A673 (cell line): ENCODE measurements at regions not wholly inside any gene's neighbourhood (a gene's known extent, or its start where the extent isn't known, plus 50 kb on each side); places are given as distances from the start of the nearest gene placed in this dataset.

Experiments used
- BruUV-seq: library from RNA; stranded (reverse); fragments of 400-500 nt; replicated peaks from 2 replicates; lab custom pipeline; 2021; lab: Mats Ljungman, UMichigan
- CTCF ChIA-PET: fragments of 300-600 bp; sonication (Branson Sonifier 250); formaldehyde crosslinking; loops from one replicate; lab custom pipeline; 2022; ENCODE audit warnings: antibody characterized with exemption; lab: Charles Lee
- POLR2A ChIA-PET: fragments of 300-600 bp; sonication (Branson Sonifier 250); formaldehyde crosslinking; loops from one replicate; lab custom pipeline; 2022; ENCODE audit warnings: antibody characterized with exemption; ENCODE audit not compliant: low non-redundant PET; lab: Charles Lee
- DNase-seq: peaks from one replicate; pipeline ENCODE4 v3.0.0-alpha.2; 2015; ENCODE audit warnings: low spot score
- H3K27ac ChIP-seq: fragments of 200-600 bp; sonication (generic); 2 replicates; pipeline ENCODE4 v1.5.1; 2016; ENCODE audit warnings: mixed run types, low read depth, mild to moderate bottlenecking, mixed read lengths, antibody characterized with exemption, low read length; ENCODE audit not compliant: poor library complexity, severe bottlenecking
- H3K27me3 ChIP-seq: fragments of 200-600 bp; sonication (generic); replicated peaks from 2 replicates; pipeline ENCODE4 v1.6.1; 2017; ENCODE audit warnings: mixed run types, low read depth, mild to moderate bottlenecking, mixed read lengths, antibody characterized with exemption, low read length; ENCODE audit not compliant: insufficient read depth, poor library complexity
- H3K36me3 ChIP-seq: fragments of 200-600 bp; sonication (generic); 2 replicates; pipeline ENCODE4 v1.6.1; 2016; ENCODE audit warnings: mixed run types, mild to moderate bottlenecking, mixed read lengths, antibody characterized with exemption, low read length; ENCODE audit not compliant: insufficient read depth, poor library complexity, severe bottlenecking
- H3K4me1 ChIP-seq: fragments of 200-600 bp; sonication (generic); 2 replicates; pipeline ENCODE4 v1.6.1; 2017; ENCODE audit warnings: mixed run types, mild to moderate bottlenecking, mixed read lengths, antibody characterized with exemption, low read length; ENCODE audit not compliant: insufficient read depth, poor library complexity, severe bottlenecking
- H3K4me3 ChIP-seq: fragments of 200-600 bp; sonication (generic); 2 replicates; pipeline ENCODE4 v1.5.1; 2016; ENCODE audit warnings: low read depth, mixed run types, mild to moderate bottlenecking, mixed read lengths, low read length; ENCODE audit not compliant: poor library complexity, severe bottlenecking
- H3K9me3 ChIP-seq: fragments of 200-600 bp; sonication (generic); 2 replicates; pipeline ENCODE4 v1.6.1; 2016; ENCODE audit warnings: mixed run types, low read depth, mild to moderate bottlenecking, mixed read lengths, antibody characterized with exemption, low read length; ENCODE audit not compliant: poor library complexity, severe bottlenecking
- CTCF ChIP-seq: fragments of 300-800, 200-600 bp; sonication (generic); conservative IDR thresholded peaks from 2 replicates; pipeline ENCODE4 v1.5.1; 2017; ENCODE audit warnings: low read depth, mild to moderate bottlenecking, antibody characterized with exemption, low read length, moderate library complexity, mixed read lengths
- EZH2 ChIP-seq: fragments of 200-600 bp; sonication (generic); IDR thresholded peaks from 2 replicates; pipeline ENCODE4 v1.6.1; 2017; ENCODE audit warnings: borderline replicate concordance, low read depth, mild to moderate bottlenecking, mixed read lengths, antibody characterized with exemption, low read length; ENCODE audit not compliant: poor library complexity, severe bottlenecking
- intact Hi-C: fragments of 100-400 bp; cut with micrococcal nuclease; formaldehyde crosslinking; loops from one replicate; pipeline ENCODE4 v1.10.0; 2022; ENCODE audit not compliant: unreplicated experiment

GRCh38 chr1:212189352-212189738 is 95.9 kb upstream of the PPP2R5A start:
- CTCF ChIA-PET: no interaction called here
- no TSS peak for BruUV-seq
- no peak for TF ChIP-seq CTCF
- no peak for TF ChIP-seq EZH2
- Histone ChIP-seq H3K9me3 (no peaks in the 10 kb centered on the region), H3K4me1 (peaks cover 4% of the 10 kb centered on the region), H3K27ac (no peak overlapping the region), H3K4me3 (no peak overlapping the region), H3K36me3 (no peaks in the 10 kb centered on the region), H3K27me3 (no peaks in the 10 kb centered on the region)
- POLR2A ChIA-PET: no interaction called here
- no peak for DNase-seq
- intact Hi-C loops: no loop called here

GRCh38 chr1:212190169-212190568 is 95.0 kb upstream of the PPP2R5A start:
- intact Hi-C loops: no loop called here
- no peaks in the 10 kb centered on the region for H3K9me3 ChIP-seq
- BruUV-seq: no TSS peak
- no peak overlapping the region for H3K27ac ChIP-seq
- no peaks in the 10 kb centered on the region for H3K36me3 ChIP-seq
- ChIA-PET POLR2A (no interaction called here), CTCF (no interaction called here)
- H3K4me3 ChIP-seq: no peak overlapping the region
- peaks cover 4% of the 10 kb centered on the region for H3K4me1 ChIP-seq
- no peaks in the 10 kb centered on the region for H3K27me3 ChIP-seq
- no peak for TF ChIP-seq CTCF
- TF ChIP-seq EZH2: no peak
- DNase-seq: no peak

- no TSS peak for BruUV-seq
- no peak overlapping the region for H3K27ac ChIP-seq
- intact Hi-C loops: no loop called here
- POLR2A ChIA-PET: no interaction called here
- DNase-seq: no peak
- no peaks in the 10 kb centered on the region for H3K9me3 ChIP-seq
- no peaks in the 10 kb centered on the region for H3K36me3 ChIP-seq
- no peaks in the 10 kb centered on the region for H3K27me3 ChIP-seq
- peaks cover 4% of the 10 kb centered on the region for H3K4me1 ChIP-seq
- CTCF ChIA-PET: no interaction called here
- TF ChIP-seq EZH2 (no peak), CTCF (no peak)
- H3K4me3 ChIP-seq: no peak overlapping the region
These were observed 92.8 kb upstream of the PPP2R5A start for GRCh38 chr1:212192261-212192998.
